WERI-Rb-1 (cell line): ENCODE measurements at regions not wholly inside any gene's neighbourhood (a gene's known extent, or its start where the extent isn't known, plus 50 kb on each side); places are given as distances from the start of the nearest gene placed in this dataset.
"Not testable (repeated sequence)": the region's sequence is repeated elsewhere in the genome, so short reads cannot be mapped to it uniquely, and the experiment has no call there.

ENCODE experiments used
- DNase-seq: peaks from one replicate; pipeline ENCODE4 v3.0.0-alpha.2; 2020
- H3K27ac ChIP-seq: fragments of 250-450 bp; sonication (Bioruptor Pico); 2 replicates; pipeline ENCODE4 v1.5.1; 2020; ENCODE audit warnings: mild to moderate bottlenecking, moderate library complexity
- H3K27me3 ChIP-seq: fragments of 250-450 bp; sonication (Bioruptor Pico); 2 replicates; pipeline ENCODE4 v1.5.1; 2021; ENCODE audit warnings: mild to moderate bottlenecking, low read depth, moderate library complexity; ENCODE audit not compliant: insufficient read depth, severe bottlenecking
- H3K36me3 ChIP-seq: fragments of 250-450 bp; sonication (Bioruptor Pico); 2 replicates; pipeline ENCODE4 v1.5.1; 2020; ENCODE audit warnings: mild to moderate bottlenecking, moderate library complexity
- H3K4me3 ChIP-seq: 2 replicates; pipeline ENCODE4 v1.5.1; 2011; ENCODE audit warnings: low read depth, mild to moderate bottlenecking, control low read depth, low read length
- H3K9me3 ChIP-seq: fragments of 250-450 bp; sonication (Bioruptor Pico); 2 replicates; pipeline ENCODE4 v1.5.1; 2021; ENCODE audit warnings: mild to moderate bottlenecking, moderate library complexity; ENCODE audit not compliant: severe bottlenecking
- TF ChIP-seq, protein P1 (sequence below): IDR thresholded peaks from 2 replicates; pipeline ENCODE4 v1.5.1; 2011; ENCODE audit warnings: low read depth, mild to moderate bottlenecking, control low read depth, inconsistent platforms, low read length

DNA sequence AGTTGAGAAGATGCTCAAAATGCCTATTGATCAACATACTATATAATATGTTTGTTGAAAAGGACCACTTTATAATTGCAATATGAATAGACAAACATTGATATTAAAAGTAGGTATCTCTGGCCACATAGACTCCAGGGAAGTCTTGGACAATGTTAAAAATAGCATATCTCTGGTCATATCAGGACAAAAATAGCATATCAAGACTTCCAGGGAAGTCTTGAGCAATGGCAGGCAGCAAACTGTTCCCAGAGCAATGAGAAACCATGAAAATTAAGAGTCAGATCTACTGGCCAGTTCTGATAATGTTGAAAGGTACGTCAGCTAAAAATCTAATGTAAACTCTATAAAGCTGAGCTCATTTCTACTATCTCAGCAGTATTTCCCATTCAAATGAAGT, 1130.3 kb upstream of the CITED2 start:
- TF ChIP-seq, protein P1, sequence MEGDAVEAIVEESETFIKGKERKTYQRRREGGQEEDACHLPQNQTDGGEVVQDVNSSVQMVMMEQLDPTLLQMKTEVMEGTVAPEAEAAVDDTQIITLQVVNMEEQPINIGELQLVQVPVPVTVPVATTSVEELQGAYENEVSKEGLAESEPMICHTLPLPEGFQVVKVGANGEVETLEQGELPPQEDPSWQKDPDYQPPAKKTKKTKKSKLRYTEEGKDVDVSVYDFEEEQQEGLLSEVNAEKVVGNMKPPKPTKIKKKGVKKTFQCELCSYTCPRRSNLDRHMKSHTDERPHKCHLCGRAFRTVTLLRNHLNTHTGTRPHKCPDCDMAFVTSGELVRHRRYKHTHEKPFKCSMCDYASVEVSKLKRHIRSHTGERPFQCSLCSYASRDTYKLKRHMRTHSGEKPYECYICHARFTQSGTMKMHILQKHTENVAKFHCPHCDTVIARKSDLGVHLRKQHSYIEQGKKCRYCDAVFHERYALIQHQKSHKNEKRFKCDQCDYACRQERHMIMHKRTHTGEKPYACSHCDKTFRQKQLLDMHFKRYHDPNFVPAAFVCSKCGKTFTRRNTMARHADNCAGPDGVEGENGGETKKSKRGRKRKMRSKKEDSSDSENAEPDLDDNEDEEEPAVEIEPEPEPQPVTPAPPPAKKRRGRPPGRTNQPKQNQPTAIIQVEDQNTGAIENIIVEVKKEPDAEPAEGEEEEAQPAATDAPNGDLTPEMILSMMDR, result no peak
- no peak for DNase-seq
- Histone ChIP-seq H3K27me3 (no peaks in the 10 kb centered on the region), H3K4me3 (no peak overlapping the region), H3K27ac (no peak overlapping the region), H3K36me3 (no peaks in the 10 kb centered on the region), H3K9me3 (no peaks in the 10 kb centered on the region)

DNA sequence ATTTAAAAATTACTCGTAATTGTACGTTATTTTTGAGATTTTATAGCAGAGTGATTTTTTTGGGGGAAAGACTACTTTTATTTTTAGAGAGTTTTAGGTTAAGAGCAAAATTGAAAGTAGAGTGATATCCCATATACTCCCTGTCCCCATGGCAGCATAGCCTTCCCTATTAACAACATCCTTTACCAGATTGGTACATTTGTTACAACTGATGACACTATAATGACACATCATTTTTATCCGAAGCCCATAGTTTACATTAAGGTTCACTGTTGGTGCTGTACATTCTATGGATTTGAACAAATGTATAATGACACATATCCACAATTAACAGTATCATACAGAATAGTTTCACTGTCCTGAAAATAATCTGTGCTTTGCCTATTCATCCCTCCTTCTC, 1126.4 kb upstream of the CITED2 start:
- Histone ChIP-seq H3K9me3 (no peaks in the 10 kb centered on the region), H3K4me3 (no peak overlapping the region), H3K27me3 (no peaks in the 10 kb centered on the region), H3K27ac (no peak overlapping the region), H3K36me3 (no peaks in the 10 kb centered on the region)
- TF ChIP-seq, protein P1, result no peak
- DNase-seq, result no peak

DNA sequence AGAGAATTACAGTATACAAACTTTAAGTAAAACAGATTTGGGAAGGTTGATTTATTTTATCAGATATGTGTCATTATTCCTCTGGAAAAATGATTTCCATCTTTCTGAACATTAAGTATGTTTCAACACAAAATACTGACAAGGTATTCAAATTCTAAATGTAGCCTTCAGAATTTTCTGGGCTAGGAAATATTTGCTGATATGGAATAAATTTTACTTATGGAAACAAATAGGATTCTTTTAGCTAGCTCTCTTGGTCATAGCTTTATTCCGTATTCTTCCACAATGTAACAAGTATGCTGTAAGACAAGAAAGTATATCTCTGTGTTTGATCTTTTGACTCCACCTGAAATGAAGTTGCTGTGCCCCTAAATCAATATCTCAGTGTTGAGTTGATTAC, 1125.2 kb upstream of the CITED2 start:
- Histone ChIP-seq H3K36me3 (no peaks in the 10 kb centered on the region), H3K27ac (no peak overlapping the region), H3K27me3 (no peaks in the 10 kb centered on the region), H3K4me3 (no peak overlapping the region), H3K9me3 (no peaks in the 10 kb centered on the region)
- TF ChIP-seq, protein P1, result no peak
- DNase-seq, result no peak

DNA sequence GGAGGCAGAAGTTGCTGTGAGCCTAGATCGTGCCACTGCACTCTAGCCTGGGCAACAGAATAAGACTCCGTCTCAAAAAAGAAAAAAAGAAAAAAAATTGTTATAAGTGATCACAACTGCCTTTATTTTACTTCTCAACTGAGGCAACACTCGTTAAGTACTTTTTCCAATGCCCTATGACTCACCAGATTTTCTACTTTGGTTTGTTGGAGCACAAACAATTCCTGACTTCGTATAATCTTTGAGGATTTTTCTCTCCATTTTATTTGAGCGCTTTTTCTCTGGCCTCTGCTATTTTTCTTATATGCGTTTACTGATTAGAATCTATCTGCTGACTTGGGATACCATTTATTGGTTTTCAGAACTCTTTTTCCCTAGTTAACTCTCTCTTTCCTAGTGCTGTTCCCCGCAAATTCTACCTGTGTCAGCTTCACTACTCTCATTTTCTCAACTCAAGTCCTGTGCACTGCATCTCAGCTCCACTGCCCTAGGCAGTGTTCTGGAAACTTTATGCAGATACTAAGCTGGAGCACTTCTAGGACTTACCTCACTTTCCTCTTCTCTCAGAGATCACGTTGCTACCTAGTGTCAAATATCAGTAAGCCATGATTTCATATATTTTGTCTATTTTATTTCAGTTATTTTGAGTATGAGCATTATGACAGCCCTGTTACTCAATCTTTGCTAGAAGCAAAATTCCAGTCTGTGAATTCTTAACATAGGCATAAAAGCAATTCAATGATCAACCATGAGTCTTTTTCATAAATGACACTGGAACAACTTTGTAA, 1120.1 kb upstream of the CITED2 start:
- Histone ChIP-seq H3K9me3 (no peaks in the 10 kb centered on the region), H3K27ac (no peak overlapping the region), H3K4me3 (no peak overlapping the region), H3K36me3 (no peaks in the 10 kb centered on the region), H3K27me3 (no peaks in the 10 kb centered on the region)
- TF ChIP-seq, protein P1, result no peak
- no peak for DNase-seq

GRCh38 chr6:140493470-140493869, 1119.0 kb upstream of the CITED2 start:
- H3K4me3 ChIP-seq, H3K36me3 ChIP-seq, DNase-seq, H3K27ac ChIP-seq, H3K27me3 ChIP-seq, H3K9me3 ChIP-seq: not testable (repeated sequence)

DNA sequence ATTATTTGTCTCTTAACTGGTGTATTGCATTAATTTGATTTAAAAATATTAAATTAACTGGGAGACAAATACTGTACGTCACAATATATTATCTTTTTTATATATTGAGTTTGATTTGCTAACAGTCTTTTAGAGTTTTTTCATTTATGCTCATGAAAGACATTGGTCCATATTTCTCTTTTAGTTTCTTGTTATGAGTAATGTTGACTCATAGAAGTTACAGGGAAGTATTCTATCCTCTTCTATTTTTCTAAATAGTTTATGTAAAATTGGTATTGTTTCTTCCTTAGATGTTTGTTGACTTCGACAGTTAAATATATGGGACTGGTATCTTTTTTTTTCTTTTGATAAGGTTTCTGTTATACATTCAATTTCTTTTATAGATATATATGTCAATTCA, 1115.6 kb upstream of the CITED2 start:
- Histone ChIP-seq H3K36me3 (no peaks in the 10 kb centered on the region), H3K27ac (no peak overlapping the region), H3K27me3 (no peaks in the 10 kb centered on the region), H3K9me3 (no peaks in the 10 kb centered on the region), H3K4me3 (no peak overlapping the region)
- TF ChIP-seq, protein P1, result no peak
- DNase-seq, result no peak
